ENCODE measurements at regions not wholly inside any gene's neighbourhood (a gene's known extent, or its start where the extent isn't known, plus 50 kb on each side); places are given as distances from the start of the nearest gene placed in this dataset.
"Not testable (repeated sequence)": the region's sequence is repeated elsewhere in the genome, so short reads cannot be mapped to it uniquely, and the experiment has no call there.

- Mint-ChIP-seq H3K4me1 (no peaks in the 10 kb centered on the region), H3K27ac (no peak overlapping the region), H3K4me3 (no peak overlapping the region), H3K27me3 (no peaks in the 10 kb centered on the region), H3K9me3 (peaks cover 14% of the 10 kb centered on the region), H3K36me3 (no peaks in the 10 kb centered on the region)
- no peak for ATAC-seq
These were observed 141.4 kb downstream of the MMUT start for GRCh38 chr6:49321561-49322072.

DNA sequence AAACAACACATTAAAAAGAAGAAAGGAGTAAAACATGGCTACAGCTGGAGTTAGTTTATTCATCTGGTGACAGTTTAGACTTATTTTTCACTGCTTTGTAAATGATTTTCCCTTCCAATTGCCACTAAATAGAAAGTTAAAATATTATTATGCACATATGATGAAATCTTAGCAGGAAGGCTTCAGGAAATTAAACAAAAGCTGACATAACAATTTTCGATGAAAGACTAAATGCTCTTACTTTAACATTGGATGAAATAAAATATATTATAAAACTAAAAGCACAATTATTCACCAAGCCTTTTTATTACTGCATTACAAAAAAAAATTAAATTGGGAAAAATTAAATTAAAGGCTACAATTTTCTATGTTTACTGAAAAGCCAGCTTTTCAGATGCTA, 158.0 kb downstream of the MMUT start:
- no peaks in the 10 kb centered on the region for H3K4me1 Mint-ChIP-seq
- H3K36me3 Mint-ChIP-seq = no peaks in the 10 kb centered on the region
- peaks cover 3% of the 10 kb centered on the region for H3K9me3 Mint-ChIP-seq
- no peaks in the 10 kb centered on the region for H3K27me3 Mint-ChIP-seq
- no peak for ATAC-seq
- no peak overlapping the region for H3K27ac Mint-ChIP-seq
- no peak overlapping the region for H3K4me3 Mint-ChIP-seq

DNA sequence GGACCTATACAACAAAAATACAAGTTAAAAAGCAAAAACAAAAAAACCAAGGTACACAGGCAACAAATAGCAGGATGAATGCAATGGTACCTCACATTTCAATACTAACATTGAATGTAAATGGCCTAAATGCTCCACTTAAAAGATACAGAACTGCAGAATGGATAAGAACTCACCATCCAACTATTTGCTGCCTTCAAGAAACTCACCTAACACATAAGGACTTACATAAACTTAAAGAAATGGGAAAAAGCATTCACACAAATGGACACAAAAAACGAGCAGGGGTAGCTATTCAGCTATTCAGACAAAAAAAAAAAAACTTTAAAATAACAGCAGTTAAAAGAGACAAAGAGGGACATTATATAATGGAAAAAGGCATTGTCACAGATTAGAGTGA, 158.7 kb downstream of the MMUT start:
- H3K4me1 Mint-ChIP-seq, ATAC-seq, H3K4me3 Mint-ChIP-seq, H3K9me3 Mint-ChIP-seq, H3K36me3 Mint-ChIP-seq, H3K27me3 Mint-ChIP-seq, H3K27ac Mint-ChIP-seq: not testable (repeated sequence)

DNA sequence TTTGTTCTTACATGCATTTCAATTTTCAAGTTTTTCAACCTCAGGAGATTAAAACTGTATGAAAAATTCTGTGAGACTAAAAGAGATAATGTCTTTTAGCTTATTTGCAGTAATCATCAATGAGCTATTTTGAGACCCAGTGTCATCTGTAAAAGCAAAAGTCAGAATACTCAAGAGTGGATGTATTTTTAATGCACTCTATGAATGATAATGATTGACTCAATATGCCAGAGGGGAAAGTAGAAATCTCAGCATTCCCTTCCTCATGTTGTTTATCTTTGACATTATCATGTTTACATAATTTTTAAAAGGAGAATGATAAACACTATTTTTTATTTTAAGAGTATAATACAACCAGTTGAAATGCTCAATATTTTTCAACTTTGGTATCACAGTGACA, 162.1 kb downstream of the MMUT start:
- H3K27me3 Mint-ChIP-seq = no peaks in the 10 kb centered on the region
- no peaks in the 10 kb centered on the region for H3K4me1 Mint-ChIP-seq
- no peak for ATAC-seq
- peaks cover 3% of the 10 kb centered on the region for H3K9me3 Mint-ChIP-seq
- no peak overlapping the region for H3K27ac Mint-ChIP-seq
- no peak overlapping the region for H3K4me3 Mint-ChIP-seq
- H3K36me3 Mint-ChIP-seq = no peaks in the 10 kb centered on the region

DNA sequence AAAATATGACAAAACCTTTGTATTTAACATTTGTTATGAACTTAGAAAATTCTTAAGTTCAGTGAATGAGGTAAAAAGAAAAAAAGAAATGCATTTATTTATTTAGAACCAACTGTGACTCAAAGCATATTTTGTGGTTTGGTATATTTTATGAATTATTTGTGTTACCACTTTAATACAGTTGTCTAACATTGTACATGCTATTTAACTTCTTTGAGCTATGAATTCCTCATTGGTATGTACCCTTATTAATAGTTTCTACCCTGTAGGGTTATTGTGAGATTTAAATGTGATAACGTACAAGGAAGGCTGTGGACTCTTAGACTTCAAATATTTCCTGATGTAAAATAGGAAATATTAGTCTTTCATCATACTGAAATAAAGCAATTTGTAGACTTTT, 162.6 kb downstream of the MMUT start:
- H3K4me1 Mint-ChIP-seq = no peaks in the 10 kb centered on the region
- no peak overlapping the region for H3K27ac Mint-ChIP-seq
- no peaks in the 10 kb centered on the region for H3K36me3 Mint-ChIP-seq
- no peaks in the 10 kb centered on the region for H3K27me3 Mint-ChIP-seq
- no peak for ATAC-seq
- H3K9me3 Mint-ChIP-seq = peaks cover 3% of the 10 kb centered on the region
- H3K4me3 Mint-ChIP-seq = no peak overlapping the region

DNA sequence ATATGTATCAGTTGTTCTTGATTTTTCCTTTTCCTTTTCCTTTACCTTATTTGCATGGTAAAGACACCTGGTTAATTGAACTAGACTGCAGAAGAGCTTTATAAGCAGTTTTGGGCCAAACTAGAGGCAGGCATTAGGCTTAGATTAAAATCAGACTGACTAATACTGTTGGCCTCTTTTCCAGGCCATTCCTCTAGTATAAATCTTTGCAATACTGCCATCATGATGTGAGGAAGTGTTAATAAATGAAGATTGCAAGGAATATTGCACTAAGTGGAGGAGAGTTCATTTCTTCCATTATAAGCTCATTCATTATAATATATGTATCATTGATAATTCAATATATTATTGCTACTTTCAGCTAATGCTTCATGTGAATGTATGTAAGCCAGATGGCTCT, 163.8 kb downstream of the MMUT start:
- ATAC-seq = no peak
- Mint-ChIP-seq H3K27ac (no peak overlapping the region), H3K9me3 (peaks cover 3% of the 10 kb centered on the region), H3K4me3 (no peak overlapping the region), H3K4me1 (no peaks in the 10 kb centered on the region), H3K27me3 (no peaks in the 10 kb centered on the region), H3K36me3 (no peaks in the 10 kb centered on the region)

DNA sequence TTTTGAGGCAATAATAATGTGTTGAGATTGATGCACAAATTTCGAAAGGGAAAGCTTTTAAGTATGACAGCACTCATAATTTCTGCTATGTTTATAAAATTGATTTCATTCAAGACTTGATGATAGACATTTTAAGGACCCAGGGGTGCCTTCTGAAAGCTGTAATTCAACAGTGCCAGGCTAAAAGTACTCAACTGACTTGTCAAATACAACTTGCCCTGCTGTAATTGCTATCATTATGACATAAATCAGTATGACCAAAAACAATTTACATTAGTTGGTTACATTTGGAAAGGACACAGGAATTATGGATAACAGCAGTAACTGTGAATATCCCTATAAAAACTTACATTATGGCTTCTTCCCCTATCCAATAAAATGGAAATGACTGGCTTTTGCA, 178.9 kb downstream of the MMUT start:
- H3K27me3 Mint-ChIP-seq = no peaks in the 10 kb centered on the region
- no peak for ATAC-seq
- H3K9me3 Mint-ChIP-seq = peaks cover 3% of the 10 kb centered on the region
- H3K36me3 Mint-ChIP-seq = no peaks in the 10 kb centered on the region
- no peak overlapping the region for H3K27ac Mint-ChIP-seq
- no peak overlapping the region for H3K4me3 Mint-ChIP-seq
- no peaks in the 10 kb centered on the region for H3K4me1 Mint-ChIP-seq

DNA sequence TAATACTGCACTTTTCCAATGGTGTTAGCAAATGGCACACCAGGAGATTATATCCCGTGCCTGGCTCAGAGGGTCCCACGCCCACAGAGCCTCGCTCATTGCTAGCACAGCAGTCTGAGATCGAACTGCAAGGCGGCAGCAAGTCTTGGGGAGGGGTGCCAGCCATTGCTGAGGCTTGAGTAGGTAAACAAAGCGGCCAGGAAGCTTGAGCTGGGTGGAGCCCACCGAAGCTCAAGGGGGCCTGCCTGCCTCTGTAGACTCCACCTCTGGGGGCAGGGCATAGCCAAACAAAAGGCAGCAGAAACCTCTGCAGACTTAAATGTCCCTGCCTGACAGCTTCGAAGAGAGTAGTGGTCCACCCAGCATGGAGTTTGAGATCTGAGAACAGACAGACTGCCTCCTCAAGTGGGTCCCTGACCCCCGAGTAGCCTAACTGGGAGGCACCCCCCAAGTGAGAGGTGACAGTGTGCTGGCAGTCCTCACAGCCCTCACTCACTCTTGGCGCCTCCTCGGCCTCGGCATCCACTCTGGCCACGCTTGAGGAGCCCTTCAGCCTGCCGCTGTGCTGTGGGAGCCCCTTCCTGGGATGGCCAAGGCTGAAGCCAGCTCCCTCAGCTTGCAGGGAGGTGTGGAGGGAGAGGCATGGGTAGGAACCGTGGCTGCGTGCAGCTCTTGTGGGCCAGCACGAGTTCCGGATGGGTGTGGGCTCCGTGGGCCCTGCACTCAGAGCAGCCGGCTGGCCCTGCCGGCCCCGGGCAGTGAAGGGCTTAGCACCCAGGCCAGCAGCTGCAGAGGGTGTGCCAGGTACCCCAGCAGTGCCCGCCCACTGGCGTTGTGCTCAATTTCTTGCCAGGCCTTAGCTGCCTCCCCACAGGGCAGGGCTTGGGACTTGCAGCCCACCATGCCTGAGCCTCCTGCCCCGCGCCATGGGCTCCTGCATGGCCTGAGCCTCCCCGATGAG, 188.0 kb downstream of the MMUT start:
- not testable (repeated sequence) for H3K36me3 Mint-ChIP-seq, H3K4me3 Mint-ChIP-seq, H3K27me3 Mint-ChIP-seq, H3K4me1 Mint-ChIP-seq, H3K27ac Mint-ChIP-seq, ATAC-seq
- H3K9me3 Mint-ChIP-seq = peaks cover 11% of the 10 kb centered on the region

DNA sequence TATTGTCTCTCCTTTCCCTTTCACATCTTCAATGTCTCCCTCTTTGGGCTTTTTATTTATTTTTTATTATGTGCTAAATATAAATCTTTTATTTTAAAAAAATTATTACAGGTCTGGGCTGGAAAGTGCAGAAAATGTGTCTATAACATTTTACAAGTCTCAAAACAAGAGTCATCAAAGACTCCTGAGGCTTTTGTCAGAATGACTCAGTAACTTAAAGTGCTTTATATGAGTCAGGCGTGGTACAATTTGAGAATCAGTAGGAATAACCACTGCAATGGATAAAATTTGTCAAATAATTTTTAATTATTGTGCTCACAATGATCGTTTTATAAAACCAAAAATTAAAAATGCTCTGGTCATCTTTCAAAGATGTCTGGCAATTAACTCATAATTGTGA, 193.9 kb downstream of the MMUT start:
- H3K9me3 Mint-ChIP-seq = peaks cover 7% of the 10 kb centered on the region

GRCh38 chr6:49264909-49265308, 198.1 kb downstream of the MMUT start:
- no peaks in the 10 kb centered on the region for H3K4me1 Mint-ChIP-seq
- H3K36me3 Mint-ChIP-seq = no peaks in the 10 kb centered on the region
- no peak overlapping the region for H3K4me3 Mint-ChIP-seq
- peaks cover 5% of the 10 kb centered on the region for H3K9me3 Mint-ChIP-seq
- ATAC-seq = no peak
- no peaks in the 10 kb centered on the region for H3K27me3 Mint-ChIP-seq
- no peak overlapping the region for H3K27ac Mint-ChIP-seq

More for the DNA sequence above, 193.9 kb downstream of the MMUT start:
- no peaks in the 10 kb centered on the region for H3K36me3 Mint-ChIP-seq
- ATAC-seq = no peak
- no peaks in the 10 kb centered on the region for H3K27me3 Mint-ChIP-seq
- no peak overlapping the region for H3K4me3 Mint-ChIP-seq
- no peak overlapping the region for H3K27ac Mint-ChIP-seq
- no peaks in the 10 kb centered on the region for H3K4me1 Mint-ChIP-seq

GRCh38 chr6:49264496-49264895, 198.6 kb downstream of the MMUT start:
- Mint-ChIP-seq H3K36me3 (no peaks in the 10 kb centered on the region), H3K27ac (no peak overlapping the region), H3K4me3 (no peak overlapping the region), H3K4me1 (no peaks in the 10 kb centered on the region), H3K27me3 (no peaks in the 10 kb centered on the region), H3K9me3 (peaks cover 5% of the 10 kb centered on the region)
- ATAC-seq = no peak

- H3K4me3 Mint-ChIP-seq = no peak overlapping the region
- ATAC-seq = no peak
- H3K9me3 Mint-ChIP-seq = peaks cover 14% of the 10 kb centered on the region
These were observed 205.5 kb downstream of the MMUT start for GRCh38 chr6:49257549-49257948.

DNA sequence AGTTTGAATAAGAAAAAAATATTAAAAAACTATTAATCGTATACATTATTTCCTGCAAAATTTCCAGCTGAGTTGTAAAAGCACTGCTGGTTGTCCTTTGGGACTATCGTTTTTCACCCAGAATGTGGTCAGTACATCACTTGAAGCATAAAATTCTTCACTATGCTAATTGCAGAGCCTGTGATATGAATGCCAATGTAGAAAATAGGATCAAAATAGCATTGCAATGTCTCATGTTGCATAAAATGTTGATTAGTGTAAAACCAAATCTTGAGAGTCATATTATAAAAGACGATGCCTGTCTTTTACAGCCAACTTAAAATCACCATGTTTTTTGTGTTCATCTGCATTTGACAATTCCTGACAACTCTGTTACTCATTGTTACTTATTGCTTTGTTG, 207.7 kb downstream of the MMUT start:
- Mint-ChIP-seq H3K4me3 (no peak overlapping the region), H3K27ac (no peak overlapping the region), H3K9me3 (peaks cover 15% of the 10 kb centered on the region), H3K4me1 (no peaks in the 10 kb centered on the region), H3K27me3 (no peaks in the 10 kb centered on the region), H3K36me3 (no peaks in the 10 kb centered on the region)
- ATAC-seq = no peak

More at GRCh38 chr6:49257549-49257948, 205.5 kb downstream of the MMUT start:
- H3K27me3 Mint-ChIP-seq = no peaks in the 10 kb centered on the region
- no peaks in the 10 kb centered on the region for H3K36me3 Mint-ChIP-seq
- no peak overlapping the region for H3K27ac Mint-ChIP-seq
- no peaks in the 10 kb centered on the region for H3K4me1 Mint-ChIP-seq

DNA sequence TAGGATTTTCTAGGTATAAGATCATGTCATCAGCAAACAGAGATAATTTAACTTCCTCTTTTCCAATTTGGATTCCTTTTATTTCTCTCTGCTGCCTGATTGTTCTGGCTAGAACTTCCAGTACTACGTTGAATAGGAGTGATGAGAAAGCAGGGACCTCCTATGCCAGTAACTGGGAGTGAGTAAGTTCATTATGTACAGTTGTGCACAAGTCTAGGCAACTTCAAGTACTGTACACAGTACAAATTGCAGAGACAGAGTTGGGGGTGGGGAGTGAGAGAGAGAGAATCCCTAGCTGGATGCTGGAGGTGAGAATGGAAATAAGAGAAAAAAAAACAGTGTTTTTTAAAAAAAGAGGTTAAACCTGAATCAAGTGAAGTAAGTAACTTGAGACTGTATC, 210.2 kb downstream of the MMUT start:
- H3K27me3 Mint-ChIP-seq = no peaks in the 10 kb centered on the region
- no peaks in the 10 kb centered on the region for H3K36me3 Mint-ChIP-seq
- H3K9me3 Mint-ChIP-seq = peaks cover 13% of the 10 kb centered on the region
- no peak overlapping the region for H3K4me3 Mint-ChIP-seq
- H3K27ac Mint-ChIP-seq = no peak overlapping the region
- H3K4me1 Mint-ChIP-seq = no peaks in the 10 kb centered on the region
- ATAC-seq = no peak

- no peak for ATAC-seq
- Mint-ChIP-seq H3K36me3 (no peaks in the 10 kb centered on the region), H3K27ac (no peak overlapping the region), H3K27me3 (no peaks in the 10 kb centered on the region), H3K4me1 (no peaks in the 10 kb centered on the region), H3K4me3 (no peak overlapping the region), H3K9me3 (peaks cover 16% of the 10 kb centered on the region)
These were observed 229.6 kb downstream of the MMUT start for GRCh38 chr6:49233483-49233882.

DNA sequence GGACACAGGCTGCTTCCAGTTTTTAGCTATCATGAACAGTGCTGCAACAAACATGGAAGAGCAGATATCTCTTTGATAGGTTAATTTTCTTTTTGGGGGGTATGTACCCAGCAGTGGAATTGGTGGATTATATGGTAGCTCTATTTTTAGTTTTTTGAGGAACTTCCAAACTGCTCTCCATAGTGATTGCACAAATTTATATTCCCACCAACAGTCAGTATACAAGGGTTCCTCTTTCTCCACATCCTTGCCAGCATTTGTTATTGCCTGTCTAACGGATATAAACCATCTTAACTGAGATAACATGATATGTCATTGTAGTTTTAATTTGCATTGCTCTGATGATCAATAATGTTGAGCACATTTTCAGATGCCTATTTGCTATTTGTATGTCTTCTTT, 237.6 kb downstream of the MMUT start:
- no peaks in the 10 kb centered on the region for H3K4me1 Mint-ChIP-seq
- H3K27ac Mint-ChIP-seq = no peak overlapping the region
- H3K36me3 Mint-ChIP-seq = no peaks in the 10 kb centered on the region
- H3K9me3 Mint-ChIP-seq = peaks cover 16% of the 10 kb centered on the region
- no peak for ATAC-seq
- H3K27me3 Mint-ChIP-seq = no peaks in the 10 kb centered on the region
- H3K4me3 Mint-ChIP-seq = no peak overlapping the region

Measured in stimulated activated memory B cell treated with anti-CD40 and anti-IgM and Interleukin-4, amounts not matched to agents 10 μg/mL and 1 μg/mL and 100 μg/mL, for 72 hours (primary cell).